MM.1S (cell line): ENCODE measurements at regions not wholly inside any gene's neighbourhood (a gene's known extent, or its start where the extent isn't known, plus 50 kb on each side); places are given as distances from the start of the nearest gene placed in this dataset.

Experiments used
- EZH2 ChIP-seq: fragments of 300-600 bp; sonication (generic); optimal IDR thresholded peaks from 2 replicates; pipeline ENCODE3; 2017; ENCODE audit warnings: low read depth, mild to moderate bottlenecking, antibody characterized with exemption, low read length, mixed read lengths
- EZH2phosphoT487 ChIP-seq: fragments of 300-600 bp; sonication (generic); IDR thresholded peaks from 2 replicates; pipeline ENCODE4 v1.6.1; 2018; ENCODE audit warnings: antibody characterized with exemption, low read length
- TF ChIP-seq, protein P1 (sequence below): fragments of 300-600 bp; sonication (generic); IDR thresholded peaks from 2 replicates; pipeline ENCODE4 v1.5.1; 2016; ENCODE audit warnings: antibody characterized with exemption, low read length, mixed read lengths

DNA sequence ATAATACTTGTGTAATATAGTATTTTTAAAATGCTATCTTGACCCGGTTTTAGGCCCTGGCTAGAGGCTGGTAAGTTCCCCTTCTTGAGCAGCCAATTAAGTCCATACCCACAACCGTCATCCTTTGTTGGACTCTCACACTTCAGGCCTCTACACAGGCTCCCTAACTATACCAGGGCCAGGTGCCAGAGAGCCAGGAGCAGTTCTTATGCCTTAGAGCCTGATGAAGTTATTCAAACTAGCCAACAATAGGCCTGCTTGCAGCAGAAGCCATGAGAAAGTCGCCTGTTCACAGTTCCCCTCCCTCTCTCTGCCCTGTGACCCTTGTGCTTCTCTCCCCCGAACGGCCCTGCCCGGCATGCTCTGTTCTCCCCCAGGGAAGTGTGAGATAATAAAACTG is 454.2 kb upstream of the KLHL29 start:
- TF ChIP-seq, protein P1, sequence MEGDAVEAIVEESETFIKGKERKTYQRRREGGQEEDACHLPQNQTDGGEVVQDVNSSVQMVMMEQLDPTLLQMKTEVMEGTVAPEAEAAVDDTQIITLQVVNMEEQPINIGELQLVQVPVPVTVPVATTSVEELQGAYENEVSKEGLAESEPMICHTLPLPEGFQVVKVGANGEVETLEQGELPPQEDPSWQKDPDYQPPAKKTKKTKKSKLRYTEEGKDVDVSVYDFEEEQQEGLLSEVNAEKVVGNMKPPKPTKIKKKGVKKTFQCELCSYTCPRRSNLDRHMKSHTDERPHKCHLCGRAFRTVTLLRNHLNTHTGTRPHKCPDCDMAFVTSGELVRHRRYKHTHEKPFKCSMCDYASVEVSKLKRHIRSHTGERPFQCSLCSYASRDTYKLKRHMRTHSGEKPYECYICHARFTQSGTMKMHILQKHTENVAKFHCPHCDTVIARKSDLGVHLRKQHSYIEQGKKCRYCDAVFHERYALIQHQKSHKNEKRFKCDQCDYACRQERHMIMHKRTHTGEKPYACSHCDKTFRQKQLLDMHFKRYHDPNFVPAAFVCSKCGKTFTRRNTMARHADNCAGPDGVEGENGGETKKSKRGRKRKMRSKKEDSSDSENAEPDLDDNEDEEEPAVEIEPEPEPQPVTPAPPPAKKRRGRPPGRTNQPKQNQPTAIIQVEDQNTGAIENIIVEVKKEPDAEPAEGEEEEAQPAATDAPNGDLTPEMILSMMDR: no peak
- TF ChIP-seq EZH2 (no peak), EZH2phosphoT487 (no peak)
